ENCODE measurements at regions not wholly inside any gene's neighbourhood (a gene's known extent, or its start where the extent isn't known, plus 50 kb on each side); places are given as distances from the start of the nearest gene placed in this dataset.

DNA sequence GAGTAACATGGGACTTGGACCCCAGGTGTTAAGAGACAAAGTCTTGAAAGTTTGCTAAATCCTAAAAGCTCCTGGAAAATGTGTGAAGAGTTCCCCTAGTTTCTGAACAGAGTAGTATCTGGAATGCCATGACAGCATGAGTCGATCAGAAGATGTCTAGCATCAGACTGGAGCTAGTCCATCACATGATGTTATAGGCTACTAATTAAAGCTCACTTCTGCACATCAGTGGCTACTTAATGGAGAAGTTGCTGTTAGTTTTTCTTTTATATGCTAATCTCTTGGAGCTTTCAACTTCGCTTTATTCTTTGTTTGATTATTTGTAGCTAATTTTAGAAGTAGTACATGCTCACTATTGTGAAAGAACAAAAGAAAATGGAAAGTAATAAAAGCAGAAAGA, 471.3 kb upstream of the KLF4 start:
- in situ Hi-C loops (cut with MboI; ENCODE audit: low sequenced_read_pairs): no loop called here

DNA sequence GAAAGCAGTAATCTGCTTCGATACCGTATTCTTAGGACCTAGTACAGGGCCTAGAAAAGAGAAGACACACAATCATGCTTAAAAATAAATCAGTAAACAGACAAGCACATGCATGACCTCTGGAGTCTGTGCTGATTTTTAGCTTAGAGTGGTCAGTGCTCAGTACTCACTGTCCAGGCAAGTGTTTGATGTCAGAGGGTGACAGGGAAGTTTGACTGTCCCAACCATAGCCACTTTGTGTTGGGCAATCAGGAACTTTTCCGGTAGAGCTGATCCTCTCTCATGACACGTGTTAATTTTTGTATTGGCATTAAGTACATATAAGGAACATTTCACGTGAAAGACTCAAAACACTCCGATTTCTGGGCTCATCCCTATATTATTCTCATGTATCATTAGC, 464.7 kb upstream of the KLF4 start:
- in situ Hi-C loops (cut with MboI; ENCODE audit: low sequenced_read_pairs): no loop called here

DNA sequence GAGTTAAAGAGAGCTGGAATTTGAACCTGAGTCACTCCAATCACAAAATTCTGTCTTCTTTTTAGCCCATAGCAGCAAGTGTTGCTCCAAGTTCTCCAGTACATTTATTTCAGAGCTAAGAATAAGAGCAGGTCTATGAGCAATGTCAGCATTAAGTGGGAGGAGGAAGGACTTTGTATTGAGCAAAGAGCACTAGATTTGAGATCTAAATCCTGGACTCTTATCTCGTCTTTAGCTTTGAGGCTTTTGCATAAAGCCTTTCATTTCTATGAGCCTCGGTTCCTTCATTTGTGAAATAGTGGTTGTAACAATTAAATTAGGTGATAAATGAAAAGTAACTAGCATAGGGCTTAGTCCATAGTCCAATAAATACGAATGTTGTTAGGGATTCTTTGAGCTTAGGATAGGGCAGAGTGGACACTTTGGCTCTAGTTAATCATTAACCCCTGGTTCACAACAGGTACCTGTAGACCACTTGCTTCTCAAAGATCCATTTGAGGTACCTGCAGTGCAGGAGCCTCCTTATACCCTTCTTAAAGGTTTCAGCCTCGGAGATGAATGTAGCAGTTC, 464.1 kb upstream of the KLF4 start:
- in situ Hi-C loops (cut with MboI; ENCODE audit: low sequenced_read_pairs): no loop called here

DNA sequence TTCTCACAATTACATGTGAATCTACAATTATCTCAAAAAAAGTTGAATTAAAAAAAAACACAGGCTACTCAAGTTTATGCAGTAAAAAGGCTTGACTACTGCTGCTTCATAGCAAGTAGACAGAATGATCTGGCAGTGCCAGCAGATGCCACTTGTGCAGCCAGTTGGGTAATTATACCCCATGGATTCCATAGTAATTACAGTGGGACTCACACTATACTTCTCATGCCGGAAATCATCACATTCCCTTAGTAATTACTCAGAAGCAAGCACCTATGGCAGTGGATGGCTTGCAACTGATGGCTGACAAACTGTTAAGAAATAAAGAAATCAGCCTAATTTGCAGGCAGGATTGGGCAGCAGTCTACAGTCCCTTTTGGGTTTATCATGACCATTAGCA, 463.2 kb upstream of the KLF4 start:
- in situ Hi-C loops (cut with MboI; ENCODE audit: low sequenced_read_pairs): no loop called here

DNA sequence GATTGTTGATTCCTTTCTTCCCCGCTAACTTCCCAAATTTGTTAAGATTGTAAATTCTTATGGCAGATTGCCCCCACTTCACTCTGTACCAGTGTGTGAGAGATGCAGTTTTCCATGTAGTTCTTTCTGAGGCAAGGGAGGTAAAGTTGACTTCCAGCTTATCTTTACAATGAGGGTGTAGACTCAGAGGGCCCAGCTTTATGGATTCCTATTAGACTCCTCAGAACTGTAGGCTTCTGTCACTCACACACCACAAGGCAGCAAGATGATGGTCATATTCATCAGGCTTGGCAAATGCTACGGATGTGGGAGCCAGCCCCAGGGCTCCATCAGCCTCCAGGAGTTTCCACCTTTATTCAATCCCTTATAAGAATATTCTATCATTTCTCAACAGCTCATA, 461.9 kb upstream of the KLF4 start:
- in situ Hi-C loops (cut with MboI; ENCODE audit: low sequenced_read_pairs): no loop called here

DNA sequence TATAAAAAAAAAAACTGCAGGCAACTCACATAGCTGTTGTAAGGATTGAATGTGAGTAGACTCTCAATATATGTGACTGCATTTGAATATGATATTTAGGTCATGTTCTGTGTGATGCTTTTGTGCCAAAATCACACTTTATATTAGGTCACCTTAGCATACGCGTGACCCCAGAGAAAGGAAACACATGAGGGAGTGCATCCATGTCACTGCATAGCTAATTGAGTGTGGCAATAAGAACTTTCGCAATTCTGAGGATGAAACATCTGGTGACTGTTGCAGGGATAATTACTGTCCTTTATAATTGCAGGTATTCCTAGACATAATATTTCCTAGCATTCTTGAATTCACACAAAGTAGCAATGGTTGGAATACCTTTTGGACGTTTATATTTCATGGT, 459.5 kb upstream of the KLF4 start:
- in situ Hi-C loops (cut with MboI; ENCODE audit: low sequenced_read_pairs): no loop called here

DNA sequence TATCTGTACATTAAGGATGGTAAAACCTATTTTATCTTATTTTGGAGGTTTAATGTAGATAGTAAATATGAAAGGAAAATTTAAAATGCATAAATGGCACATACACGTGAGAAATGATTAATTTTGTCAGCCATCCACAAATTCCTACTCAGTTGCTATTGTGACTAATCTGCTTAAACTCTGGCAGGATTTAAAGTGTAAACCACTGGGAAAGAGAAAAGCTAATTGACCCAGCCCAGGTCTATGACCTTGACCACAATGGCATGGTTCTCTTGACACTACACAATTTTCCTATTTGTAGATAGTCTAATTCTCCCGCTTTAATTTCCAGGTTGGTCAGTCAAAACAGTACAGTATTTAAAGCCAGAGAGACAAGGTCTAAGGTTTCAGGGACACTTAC, 459.0 kb upstream of the KLF4 start:
- in situ Hi-C loops (cut with MboI; ENCODE audit: low sequenced_read_pairs): no loop called here

DNA sequence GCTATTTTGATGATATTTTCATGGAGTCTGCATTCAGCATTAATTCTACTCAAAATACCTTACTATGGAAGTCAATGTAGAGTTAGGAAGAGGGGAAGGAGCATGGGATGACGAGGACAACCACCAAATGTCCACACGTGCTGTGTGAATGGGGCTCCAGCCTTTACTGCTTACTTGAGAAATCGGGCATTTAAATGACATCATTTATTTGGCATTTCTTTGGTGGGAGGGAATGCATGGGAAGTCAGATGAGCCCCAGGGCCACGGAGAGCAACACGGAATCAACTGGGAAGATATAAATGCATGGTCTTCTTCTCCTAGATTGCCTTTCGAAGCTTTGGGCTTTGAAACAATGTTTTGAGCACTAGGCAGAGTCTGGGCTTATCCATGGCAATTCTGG, 458.5 kb upstream of the KLF4 start:
- in situ Hi-C loops (cut with MboI; ENCODE audit: low sequenced_read_pairs): no loop called here

DNA sequence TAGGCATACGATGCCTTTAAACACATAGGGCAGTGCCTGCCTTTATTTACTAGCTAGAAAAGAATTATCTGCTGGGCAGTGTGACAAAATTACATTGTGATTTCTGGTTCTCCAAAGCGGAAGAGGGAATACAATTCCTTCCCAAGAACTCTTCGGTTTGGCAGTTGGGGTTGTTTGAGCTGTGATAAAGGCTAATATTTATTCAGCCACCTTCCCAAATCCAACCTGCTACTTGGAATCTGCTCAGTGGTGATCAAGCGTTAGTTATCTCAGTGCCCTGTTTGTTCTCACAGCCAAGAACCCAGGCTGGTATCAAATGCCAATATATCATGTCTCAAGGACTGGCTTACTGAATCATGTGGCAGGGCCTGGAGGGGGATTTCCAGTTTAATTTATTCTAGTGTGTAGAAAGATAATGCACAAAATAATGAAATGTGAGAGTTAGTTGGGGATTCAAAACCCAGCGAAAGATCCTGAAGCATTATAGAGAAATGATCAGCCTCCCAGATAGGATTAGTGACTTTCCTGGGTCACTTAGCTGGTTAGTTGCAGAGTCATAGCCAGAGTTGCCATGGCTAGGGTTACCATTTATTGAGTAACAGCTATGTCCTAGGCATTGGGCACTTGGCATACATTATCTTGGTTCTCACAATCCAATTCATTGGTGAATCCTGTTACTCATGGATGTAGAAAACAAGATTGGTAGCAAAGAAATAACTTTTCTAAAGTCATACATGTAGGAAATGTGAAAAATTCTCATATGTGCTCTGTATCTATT, 457.0 kb upstream of the KLF4 start:
- in situ Hi-C loops (cut with MboI; ENCODE audit: low sequenced_read_pairs): no loop called here

DNA sequence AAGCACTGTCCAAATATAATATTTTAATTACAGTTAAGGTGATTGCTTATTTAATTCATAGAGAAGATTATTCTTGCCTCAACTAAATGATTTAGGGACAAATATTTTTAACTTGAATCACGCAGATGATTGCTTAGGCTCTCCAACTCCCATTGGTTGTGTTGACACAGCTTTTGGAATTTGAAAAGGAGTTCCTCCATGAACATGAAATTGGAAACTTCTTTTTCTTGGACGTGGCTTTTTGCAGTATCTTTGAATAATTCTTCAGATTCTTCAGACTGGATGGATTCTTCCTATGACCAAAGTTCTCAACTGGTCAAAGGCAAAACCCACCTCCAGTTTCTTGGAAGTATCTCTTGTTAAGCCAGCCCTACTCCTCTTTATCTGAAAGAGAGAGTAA, 456.4 kb upstream of the KLF4 start:
- in situ Hi-C loops (cut with MboI; ENCODE audit: low sequenced_read_pairs): no loop called here

DNA sequence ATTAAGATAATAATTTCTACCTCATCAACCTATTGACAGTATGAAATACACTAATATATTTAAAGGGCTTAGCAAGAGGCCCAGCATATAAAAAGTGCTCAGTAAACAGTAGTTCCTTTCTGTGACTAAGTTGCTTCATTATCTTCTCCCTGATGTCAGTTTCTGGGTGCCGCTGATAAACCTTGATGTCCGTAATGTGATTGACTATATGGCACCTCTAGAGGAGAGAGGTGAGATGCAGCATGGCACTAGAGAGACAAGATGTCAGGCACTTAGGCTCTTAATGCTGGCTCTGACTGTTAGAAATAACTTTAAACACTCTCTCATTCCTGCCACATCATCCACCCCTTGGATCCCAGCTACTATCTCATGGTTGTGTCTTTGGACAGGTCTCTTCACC, 455.9 kb upstream of the KLF4 start:
- in situ Hi-C loops (cut with MboI; ENCODE audit: low sequenced_read_pairs): no loop called here

DNA sequence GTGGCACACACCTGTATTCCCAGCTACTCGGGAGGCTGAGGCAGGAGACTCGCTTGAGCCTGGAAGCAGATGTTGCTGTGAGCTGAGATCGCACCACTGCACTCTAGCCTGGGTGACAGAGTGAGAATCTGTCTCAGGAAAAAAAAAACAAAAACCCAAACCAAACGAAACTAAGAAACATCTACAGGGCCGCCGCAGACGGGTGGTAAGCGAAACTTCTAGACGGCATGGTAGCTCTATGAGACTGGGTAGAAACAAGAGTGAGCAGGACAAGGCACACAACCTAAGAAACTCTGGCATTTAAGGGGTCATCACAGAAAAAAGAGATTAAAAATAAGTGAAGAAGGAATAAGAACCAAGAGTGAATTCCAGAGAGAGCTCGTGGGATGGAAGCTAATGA, 454.8 kb upstream of the KLF4 start:
- in situ Hi-C loops (cut with MboI; ENCODE audit: low sequenced_read_pairs): no loop called here

DNA sequence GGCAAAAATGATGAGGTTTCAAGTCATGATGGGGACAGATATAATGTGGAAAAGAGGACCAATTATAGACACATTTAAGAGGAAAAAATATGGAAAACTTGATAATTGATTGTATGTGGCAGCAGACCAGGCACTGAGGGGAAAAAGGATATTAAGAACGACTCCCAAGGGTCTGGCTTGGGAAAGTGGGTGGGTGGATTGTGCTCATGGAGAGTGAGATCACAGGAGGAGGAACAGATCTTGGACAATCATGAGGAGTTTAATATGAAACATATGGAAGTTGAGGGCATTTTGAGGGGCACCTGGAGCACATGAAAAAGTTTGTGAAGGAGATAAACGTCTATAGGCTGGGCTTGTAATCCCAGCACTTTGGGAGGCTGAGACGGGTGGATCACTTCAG, 454.3 kb upstream of the KLF4 start:
- in situ Hi-C loops (cut with MboI; ENCODE audit: low sequenced_read_pairs): no loop called here

DNA sequence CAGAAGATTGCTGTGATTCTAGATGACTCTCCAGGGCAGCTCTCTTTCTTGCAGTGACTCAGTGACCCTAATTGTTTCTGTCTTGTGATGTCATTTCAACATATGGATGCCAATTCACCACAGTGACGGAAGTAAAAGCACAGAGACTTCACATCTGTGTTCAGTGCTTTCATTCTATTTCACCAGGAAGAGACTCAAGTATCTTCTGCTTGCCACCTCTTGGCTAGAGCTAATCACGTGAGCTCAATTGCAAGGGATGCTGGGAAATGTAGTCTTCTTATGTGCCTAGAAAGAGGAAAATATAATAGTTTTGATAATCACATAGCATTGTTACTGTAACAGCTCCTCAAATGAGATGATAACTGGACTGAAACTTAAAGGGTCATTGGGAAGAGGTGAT, 453.3 kb upstream of the KLF4 start:
- in situ Hi-C loops (cut with MboI; ENCODE audit: low sequenced_read_pairs): no loop called here

DNA sequence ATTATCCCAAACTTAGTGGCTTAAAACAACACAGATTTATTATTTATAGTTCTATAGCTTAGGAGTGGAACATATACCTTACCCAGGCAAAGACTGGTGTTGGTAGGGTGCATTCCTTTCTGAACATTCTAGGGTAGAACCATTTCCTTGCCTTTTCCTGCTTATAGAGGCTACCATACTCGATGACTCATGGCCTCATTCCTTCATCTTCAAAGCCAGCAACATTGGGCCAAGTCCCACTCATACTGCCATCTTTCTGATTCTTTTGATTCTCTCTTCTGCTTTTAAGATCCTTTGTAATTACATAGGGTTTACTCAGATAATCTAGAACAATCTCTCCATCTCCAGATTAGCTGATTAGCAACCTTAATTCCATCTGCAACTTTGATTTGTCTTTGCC, 452.7 kb upstream of the KLF4 start:
- in situ Hi-C loops (cut with MboI; ENCODE audit: low sequenced_read_pairs): no loop called here

DNA sequence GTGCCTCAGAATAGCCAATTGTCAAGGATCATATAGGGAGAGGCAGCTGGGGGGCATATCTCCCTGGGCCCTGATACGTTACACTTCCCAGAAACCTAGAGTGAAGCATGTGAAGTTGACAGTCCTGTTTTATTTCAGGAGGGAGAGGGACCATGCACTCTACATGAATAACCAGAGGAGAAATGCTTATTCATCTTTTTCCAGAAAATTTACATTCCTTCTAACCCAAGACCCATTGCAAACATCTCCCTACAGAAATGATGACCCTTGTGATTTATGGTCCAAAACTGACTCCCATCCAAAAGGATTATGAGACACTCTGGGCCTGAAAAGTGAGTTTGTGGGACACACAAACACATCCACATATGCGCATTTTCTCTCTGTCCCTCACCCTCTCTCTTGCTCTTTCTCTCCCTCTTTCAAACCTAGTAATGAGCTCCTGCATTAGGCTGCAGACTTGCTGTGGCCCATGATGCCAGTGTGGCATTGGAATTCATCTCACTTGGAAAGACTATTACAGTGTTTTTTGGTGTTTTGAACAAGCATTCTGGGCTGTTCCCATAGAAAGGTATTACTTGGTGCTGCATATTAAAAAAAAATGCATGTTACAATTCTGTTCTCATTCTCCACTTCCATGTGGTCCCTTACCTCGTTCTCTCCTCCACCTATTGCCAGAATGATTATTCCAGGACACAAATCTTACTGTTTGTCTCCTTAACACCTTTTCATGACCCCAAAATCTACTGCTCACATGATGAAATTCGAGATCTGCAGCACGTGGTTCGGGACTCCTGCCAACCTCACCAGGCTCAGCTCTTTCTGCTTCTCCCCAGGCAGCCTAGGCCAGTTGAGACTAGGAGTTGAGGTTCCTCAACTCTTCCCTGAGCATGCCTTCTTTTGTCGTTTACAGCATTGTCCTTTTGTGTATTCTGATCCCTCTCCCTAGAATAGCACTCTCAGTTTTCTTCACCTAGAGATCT, 451.3 kb upstream of the KLF4 start:
- in situ Hi-C loops (cut with MboI; ENCODE audit: low sequenced_read_pairs): no loop called here

DNA sequence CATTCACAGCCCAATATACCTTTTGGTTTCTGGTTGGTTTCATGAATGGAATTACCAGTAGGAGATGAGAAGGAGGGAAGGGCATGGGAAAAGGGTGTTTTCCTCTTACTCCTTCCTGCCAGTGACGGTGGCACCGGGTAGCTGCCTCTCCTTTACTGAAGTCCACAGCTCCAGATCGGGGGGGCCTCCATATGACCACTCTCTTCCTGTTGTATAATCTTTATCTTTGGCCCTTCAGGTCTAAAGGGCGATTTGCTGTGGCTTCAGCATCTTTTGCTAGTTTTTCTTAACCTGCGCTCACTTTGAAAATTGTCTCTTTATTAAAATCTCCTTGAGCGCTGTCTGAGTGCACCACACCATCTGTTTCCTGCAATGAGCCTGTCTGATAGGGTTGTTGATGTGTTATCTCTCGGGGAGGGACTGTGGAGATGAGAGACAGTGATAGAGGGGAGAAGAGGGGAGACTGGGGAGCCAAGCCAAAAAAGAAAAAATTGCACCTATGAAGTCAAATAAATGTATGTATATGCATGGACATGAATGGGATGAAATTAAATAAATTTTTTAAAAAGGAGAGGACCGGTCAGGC, 449.3 kb upstream of the KLF4 start:
- in situ Hi-C loops (cut with MboI; ENCODE audit: low sequenced_read_pairs): no loop called here

DNA sequence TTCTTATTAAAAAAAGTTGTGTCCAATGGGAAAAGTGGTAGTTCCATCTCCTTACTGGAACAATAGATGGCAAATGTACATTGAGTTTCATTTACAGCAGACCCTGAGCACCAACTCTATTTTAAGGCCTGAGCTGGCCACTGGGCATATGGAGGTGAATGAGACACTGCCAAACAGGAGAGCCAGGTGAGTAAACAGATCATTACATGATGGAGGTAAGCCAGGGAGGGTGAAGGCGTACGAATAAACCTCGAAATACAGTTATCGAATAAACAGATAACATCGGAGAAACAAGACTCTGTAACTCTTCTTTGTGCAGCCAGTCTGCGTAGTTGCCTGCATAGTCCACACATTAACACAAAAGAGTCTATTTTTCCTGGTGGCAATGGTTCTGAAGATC, 446.4 kb upstream of the KLF4 start:
- in situ Hi-C loops (cut with MboI; ENCODE audit: low sequenced_read_pairs): no loop called here

DNA sequence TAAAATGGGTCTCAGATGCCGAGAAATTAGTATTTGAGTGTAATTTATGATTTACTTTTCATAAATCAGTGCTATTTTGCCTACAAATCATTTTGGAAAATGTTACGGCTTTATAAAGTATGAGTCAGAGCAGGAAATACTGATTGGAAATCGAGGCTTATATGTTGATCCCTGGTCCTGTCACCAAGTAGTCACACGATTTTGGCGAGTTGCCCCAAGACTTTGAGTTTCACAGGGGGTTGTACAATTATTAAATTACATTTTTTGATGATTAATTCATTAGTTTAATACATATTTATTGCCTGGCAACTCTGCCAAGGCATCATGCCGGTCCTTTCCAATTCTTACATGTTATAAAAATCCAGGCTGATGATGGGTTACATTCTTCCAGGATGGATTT, 443.9 kb upstream of the KLF4 start:
- in situ Hi-C loops (cut with MboI; ENCODE audit: low sequenced_read_pairs): no loop called here

DNA sequence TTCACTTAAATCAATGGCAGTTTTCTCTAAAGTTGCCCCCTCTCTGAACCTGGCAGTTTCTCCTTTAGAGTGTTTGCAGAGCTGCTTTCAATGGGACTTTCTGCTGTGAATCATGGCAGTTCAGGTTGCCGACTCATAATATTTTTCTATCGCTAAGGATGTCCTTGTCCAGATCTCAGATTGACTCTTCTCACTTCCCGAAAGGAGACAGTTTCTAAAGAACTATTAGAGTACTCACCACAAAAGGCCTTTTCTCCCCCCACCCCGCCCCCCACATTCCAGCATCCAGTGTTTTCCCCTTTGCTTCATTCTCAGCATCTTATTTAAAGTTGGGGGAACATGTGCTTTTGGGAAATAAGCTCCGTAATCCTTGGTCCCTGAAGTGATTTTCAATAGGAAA, 443.5 kb upstream of the KLF4 start:
- in situ Hi-C loops (cut with MboI; ENCODE audit: low sequenced_read_pairs): no loop called here

DNA sequence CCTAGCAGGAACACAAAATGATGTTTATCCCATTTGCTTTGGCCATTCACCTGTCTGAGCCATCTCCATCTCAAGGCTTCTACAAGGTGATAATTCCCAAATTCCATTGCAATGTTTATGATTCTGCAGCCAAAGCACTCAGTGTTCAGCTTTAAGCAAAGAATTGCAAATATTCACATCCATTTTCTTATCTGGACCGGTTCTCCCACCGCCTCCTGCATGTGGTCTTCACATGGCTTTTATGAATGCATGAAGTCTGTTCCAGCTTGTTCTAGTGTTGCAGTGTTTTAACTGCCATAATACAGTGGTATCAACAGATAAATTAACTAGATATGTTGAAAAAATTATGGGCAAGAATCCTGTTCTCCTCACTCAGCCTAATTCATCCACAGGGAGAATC, 443.0 kb upstream of the KLF4 start:
- in situ Hi-C loops (cut with MboI; ENCODE audit: low sequenced_read_pairs): no loop called here

DNA sequence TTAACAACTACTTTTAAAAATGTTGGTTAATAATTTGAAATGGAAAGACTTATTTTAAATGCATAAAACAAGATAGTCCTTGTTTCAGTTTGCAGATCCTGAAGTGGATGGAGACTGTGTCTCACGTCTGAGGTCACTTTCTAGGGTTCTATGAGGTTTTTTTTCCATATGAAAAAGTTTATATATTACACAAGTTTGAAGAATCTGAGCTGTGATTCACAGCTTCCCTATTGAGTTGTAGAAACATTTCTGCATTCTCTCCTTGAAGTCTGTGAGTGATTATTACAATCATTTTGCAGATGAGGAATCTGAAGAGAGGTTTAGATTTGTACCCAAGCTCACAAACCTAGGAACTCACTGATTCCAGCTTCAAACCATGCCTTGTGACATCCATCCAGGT, 442.5 kb upstream of the KLF4 start:
- in situ Hi-C loops (cut with MboI; ENCODE audit: low sequenced_read_pairs): no loop called here
